Stimulated activated CD8-positive, alpha-beta memory T cell treated with anti-CD3 and anti-CD28 coated beads, Interleukin-15, amount 100 ng/mL, for 4 hours (primary cell): ENCODE measurements at regions not wholly inside any gene's neighbourhood (a gene's known extent, or its start where the extent isn't known, plus 50 kb on each side); places are given as distances from the start of the nearest gene placed in this dataset.

Source experiments
- DNase-seq, 2 donors: peaks; one replicate each; pipeline ENCODE4 v3.0.0-alpha.2; 2020; ENCODE audit warnings: low read depth in 2 of 2

- DNase-seq = no peak
Measured at GRCh38 chr16:26877421-26877820, 189.3 kb upstream of the C16orf82 start.

DNA sequence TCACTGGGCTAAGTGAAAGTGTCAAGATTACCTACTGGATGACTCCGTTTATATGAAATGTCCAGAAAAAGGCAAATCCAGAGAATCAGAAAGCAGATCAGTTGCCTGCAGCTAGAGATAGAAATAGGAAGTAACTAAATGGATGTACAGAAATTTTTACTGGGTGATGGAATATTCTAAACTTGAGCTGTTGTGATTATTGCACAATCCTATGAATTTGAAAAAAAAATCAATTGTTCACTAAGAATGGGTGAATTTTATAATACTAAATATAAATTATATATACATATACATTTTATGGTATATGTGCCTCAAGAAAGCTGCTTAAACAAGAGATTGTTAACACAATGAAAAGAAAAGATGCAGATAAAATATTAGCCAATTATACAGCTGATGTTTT is 181.1 kb upstream of the C16orf82 start:
- no peak for DNase-seq

DNA sequence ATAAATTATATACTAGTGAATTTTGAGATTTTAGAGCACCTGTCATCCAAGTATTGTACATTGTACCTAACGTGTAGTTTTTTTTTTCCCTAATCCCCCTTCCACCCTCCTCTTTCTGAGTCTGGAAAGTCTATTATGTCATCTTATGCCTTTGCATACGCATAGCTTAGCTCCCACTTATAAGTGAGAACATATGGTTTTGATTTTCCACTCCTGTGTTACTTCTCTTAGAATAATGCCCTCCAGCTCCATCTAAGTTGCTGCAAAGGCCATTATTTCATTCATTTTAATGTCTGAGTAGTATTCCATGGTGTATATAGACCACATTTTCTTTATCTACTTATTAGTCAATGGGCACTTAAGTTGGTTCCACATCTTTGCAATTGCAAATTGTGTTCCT is 177.0 kb upstream of the C16orf82 start:
- DNase-seq = no peak

GRCh38 chr16:26898200-26898599 is 168.5 kb upstream of the C16orf82 start:
- no peak for DNase-seq

DNA sequence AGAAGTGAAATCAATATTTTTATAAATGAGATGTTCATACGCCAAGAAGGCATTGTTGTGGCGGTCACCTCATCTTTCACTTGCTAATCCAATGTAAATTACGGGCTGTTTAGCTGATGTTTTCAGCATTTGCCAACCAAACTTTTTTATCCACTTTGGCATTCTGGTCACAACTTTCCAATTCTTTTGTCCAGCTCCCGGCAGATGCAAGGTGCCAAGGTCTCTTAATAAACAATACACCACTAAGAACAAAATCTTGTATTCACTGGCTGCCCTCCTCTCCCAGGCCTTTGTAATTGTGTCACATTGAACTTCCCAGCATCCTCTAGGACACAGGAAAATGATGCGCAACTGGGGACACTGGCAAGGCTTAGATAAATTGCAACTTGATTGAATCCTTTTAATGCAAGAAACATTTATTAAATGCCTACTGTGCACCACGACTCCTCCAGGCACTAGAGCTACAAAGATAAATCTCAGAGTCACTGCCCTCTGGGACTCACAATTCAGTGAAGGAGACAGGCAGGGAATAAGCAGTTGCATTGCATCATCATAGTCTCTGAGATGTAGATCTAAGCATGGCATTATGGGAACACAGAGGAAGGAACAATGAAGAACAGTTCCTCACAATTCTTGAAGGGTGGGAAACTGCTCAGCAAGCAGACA is 165.4 kb upstream of the C16orf82 start:
- no peak for DNase-seq

DNA sequence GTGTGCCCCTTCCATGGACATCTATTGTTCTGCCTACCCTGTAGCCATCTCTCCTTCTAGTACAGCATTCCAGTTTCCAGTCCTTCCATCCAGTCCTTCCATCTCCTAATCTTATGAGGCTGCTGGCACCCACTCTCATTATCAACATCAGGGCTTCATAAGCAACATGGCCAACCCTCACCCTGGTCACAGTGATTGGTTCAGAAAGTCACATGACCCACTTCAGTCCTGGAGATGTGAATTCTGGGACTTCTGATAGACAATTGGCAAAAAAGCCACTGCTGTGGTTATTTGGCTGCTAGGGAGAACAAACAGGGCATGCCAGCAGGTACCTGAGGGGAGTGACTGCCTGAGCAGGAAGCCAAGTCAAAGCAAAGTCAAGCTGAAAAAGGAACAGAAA is 164.7 kb upstream of the C16orf82 start:
- no peak for DNase-seq

GRCh38 chr16:26905336-26905735 is 161.4 kb upstream of the C16orf82 start:
- no peak for DNase-seq

DNA sequence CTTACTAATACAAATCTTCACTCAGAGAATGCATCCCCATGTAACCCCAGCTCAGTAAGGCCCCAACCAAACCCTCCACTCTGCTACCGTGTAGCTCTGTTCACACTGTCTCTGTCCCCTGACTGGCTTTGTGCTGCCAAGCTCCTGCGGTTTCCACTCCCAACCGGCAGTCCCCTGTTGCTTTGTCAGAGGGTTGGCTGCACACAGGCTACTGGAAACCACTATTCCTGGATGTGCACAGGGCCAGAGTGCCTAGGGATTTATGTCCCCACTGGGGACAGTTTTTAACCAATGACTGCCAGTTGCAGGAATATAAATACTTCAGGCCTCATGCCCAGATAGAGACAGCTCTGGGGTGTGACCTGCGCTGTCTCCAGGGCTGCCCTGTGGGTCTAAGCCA is 157.1 kb upstream of the C16orf82 start:
- DNase-seq = no peak

DNA sequence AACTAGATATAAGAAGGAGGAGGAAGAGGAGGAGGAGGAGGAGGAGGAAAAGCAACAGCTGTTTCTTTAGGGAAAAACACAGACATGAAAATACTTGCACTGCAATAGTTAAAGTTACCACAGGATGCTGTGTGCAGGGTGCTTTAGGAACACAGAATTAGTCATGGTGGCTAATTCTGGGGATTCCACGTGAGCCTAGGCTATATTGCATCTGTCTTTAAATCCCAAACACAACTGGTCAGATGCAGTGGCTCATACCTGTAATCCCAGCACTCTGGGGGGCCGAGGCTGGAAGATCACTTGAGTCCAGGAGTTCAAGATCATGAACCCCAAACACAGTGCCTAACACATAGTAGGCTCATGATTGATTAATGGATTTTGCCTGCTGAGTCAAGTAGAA is 155.3 kb upstream of the C16orf82 start:
- DNase-seq = no peak

DNA sequence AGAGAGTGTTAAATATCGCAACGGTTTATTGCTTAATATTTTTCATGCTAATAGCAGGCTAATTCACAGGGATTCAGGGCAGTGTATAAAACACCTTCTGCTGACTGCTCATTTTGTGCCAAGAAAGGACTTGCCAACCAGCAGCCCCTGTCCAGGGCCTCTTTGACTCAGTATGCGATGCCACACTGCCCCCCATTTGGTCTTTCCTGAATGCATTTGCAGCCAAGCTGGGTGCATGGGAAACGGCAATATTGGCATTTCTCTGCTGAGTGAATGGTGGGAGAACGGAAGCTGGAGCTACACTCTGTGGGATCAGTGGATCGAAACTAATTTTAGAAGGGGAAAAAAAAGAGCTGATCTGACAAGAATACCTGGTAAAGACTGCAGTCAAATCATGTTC is 152.9 kb upstream of the C16orf82 start:
- no peak for DNase-seq

DNA sequence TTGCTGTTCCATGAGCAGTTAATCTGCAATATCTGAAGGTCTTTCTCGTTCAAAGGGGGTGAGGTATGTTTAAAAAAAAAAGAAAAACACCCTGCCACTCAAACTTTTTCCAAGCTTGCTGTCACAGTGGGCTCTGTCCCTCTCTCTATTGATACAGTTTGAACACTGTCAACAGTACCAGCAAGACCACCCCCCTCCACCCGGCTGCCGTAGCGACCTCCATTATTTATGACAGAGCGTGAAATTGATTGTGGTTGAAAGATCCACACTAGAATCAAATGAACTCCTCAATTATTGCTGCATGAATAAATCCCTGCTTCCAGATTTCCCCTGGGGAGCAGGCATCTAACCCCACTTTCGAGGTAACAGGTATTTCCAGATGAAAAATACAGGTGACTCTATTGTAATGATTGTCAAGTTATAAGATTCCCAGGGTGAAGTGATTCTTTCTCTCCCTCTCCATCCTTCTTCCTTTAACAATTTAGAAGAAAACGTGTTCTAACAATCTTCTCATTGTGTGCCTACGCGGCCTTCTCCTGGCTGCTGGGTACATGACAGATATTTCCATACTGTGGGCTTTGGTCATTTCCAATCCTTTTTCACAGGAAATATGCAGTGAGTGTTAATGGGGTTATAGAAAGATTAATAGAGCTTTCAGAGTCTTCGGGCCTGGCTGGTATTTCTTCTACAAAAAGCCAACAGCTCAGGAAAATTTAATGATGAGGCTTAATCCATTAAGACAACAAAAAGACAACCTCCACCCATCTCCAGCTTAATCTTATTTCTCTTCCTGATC is 135.7 kb upstream of the C16orf82 start:
- no peak for DNase-seq

DNA sequence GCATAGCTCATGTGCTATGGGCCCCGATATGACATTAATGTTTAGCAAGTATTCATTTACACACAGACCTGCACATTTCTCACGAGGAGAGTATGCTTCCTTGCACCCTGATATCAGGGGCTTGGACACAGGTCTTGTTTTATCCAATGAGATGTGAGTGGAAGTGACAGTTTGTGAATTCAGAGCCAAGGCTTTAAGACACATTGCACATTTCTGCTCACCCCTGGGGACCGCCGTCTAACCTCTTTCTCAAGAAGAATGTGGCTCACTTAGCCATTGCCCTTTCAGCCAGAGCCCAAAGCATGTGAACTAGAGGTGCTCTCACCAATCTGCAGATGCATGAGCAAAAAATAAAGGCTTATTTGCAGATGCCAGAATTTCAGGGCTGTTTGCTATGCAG is 116.1 kb upstream of the C16orf82 start:
- no peak for DNase-seq

- no peak for DNase-seq
Measured at GRCh38 chr16:26951950-26952349, 114.8 kb upstream of the C16orf82 start.

DNA sequence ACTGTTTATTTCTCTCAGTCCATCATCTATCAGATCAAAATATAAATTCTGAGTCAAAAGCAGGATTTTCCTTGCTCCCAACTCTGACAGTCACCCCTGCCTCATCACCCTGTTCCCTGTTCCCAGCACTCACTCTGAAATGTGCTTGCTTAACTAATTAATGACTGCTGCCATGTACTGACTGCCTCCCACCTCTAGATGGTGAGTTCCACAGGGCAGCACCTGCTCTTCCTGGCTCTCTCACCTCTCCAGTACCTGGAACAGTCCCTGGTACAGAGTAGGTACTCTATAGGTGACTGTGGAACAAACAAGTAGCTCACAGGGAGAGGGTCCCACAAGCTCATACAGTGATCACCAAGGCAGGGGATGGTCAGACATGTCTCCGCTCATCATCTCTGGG is 114.3 kb upstream of the C16orf82 start:
- no peak for DNase-seq

- DNase-seq = no peak
Measured at GRCh38 chr16:26957283-26957859, 109.4 kb upstream of the C16orf82 start.

- no peak for DNase-seq
Measured at GRCh38 chr16:26959416-26960009, 107.2 kb upstream of the C16orf82 start.

DNA sequence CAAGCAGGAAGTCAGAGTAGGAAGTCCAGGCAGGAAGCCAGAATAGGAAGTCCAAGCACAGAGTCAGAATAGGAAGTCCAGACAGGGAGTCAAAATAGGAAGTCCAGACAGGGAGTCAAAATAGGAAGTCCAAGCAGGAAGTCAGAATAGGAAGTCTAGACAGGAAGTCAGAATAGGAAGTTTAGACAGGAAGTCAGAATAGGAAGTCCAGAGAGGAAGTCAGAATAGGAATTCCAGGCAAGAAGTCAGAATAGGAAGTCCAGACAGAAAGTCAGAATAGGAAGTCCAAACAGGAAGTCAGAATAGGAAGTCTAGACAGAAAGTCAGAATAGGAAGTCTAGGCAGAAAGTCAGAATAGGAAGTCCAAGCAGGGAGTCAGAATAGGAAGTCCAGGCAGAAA is 105.3 kb upstream of the C16orf82 start:
- no peak for DNase-seq

DNA sequence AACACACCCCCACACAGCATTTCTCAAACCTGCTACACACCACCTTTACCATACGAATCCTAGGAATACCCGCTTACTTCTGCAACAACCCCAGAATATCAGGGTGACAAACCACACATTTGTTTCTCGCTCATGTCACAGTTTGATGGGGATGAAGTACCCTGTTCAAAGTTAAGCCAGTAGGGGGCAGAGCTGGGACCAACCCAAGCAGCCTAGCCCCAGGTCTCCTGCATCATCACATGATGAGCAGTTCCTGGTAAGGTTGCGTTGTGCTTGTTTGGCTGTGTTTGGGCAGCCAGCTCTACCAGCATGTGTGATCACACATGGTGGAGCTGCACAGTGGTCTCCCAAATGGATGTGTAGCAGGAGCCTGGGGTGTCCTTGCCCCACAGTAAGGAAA is 103.6 kb upstream of the C16orf82 start:
- DNase-seq = no peak

DNA sequence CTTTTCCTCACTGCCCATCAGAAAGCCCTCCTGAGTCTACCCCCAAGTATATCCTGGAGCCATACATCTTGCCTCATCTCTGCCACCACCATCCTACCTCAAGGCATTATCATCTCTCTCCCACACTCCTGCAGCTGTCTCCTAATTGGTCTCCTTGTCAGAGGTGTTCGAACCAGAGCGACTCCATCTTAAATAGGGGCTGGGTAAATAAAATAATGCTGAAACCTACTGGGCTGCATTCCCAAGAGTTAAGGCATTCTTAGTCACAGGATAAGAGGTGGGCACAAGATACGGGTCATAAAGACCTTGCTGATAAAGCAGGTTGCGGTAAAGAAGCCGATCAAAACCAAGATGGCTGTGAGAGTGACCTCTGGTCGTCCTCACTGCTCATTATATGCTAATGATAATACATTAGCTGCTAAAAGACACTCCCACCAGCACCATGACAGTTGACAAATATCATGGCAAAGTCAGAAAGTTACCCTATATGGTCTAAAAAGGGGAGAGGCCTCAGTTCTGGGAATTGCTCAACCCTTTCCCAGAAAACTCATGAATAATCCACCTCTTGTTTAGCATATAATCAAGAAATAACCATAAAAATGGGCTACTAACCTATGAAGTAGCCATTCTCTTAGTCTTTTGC is 97.0 kb upstream of the C16orf82 start:
- no peak for DNase-seq

- DNase-seq = no peak
Measured at GRCh38 chr16:26970292-26970691, 96.4 kb upstream of the C16orf82 start.

- DNase-seq = no peak
Measured at GRCh38 chr16:26976873-26977272, 89.9 kb upstream of the C16orf82 start.

- no peak for DNase-seq
Measured at GRCh38 chr16:26981266-26981938, 85.3 kb upstream of the C16orf82 start.
